IPS-20b (cell line): ENCODE measurements at regions not wholly inside any gene's neighbourhood (a gene's known extent, or its start where the extent isn't known, plus 50 kb on each side); places are given as distances from the start of the nearest gene placed in this dataset.

Experiments
- H3K27ac ChIP-seq: one replicate; pipeline ENCODE4 v1.5.1; 2013; ENCODE audit warnings: low read length
- H3K27me3 ChIP-seq: 2 replicates; pipeline ENCODE4 v1.6.1; 2013; ENCODE audit warnings: mild to moderate bottlenecking, low read length, inconsistent platforms; ENCODE audit not compliant: insufficient read depth
- H3K36me3 ChIP-seq: 2 replicates; pipeline ENCODE4 v1.6.1; 2013; ENCODE audit warnings: low read depth, mild to moderate bottlenecking, inconsistent platforms, low read length, moderate library complexity; ENCODE audit not compliant: insufficient read depth
- H3K4me1 ChIP-seq: 2 replicates; pipeline ENCODE4 v1.6.1; 2013; ENCODE audit warnings: mild to moderate bottlenecking, control low read depth, inconsistent platforms, low read length, moderate library complexity; ENCODE audit not compliant: insufficient read depth
- H3K4me3 ChIP-seq: 2 replicates; pipeline ENCODE4 v1.5.1; 2013; ENCODE audit warnings: mild to moderate bottlenecking, low read length, inconsistent platforms
- H3K9ac ChIP-seq: 2 replicates; pipeline ENCODE4 v1.6.1; 2013; ENCODE audit warnings: low read depth, mild to moderate bottlenecking, inconsistent platforms, low read length, moderate library complexity
- H3K9me3 ChIP-seq: 2 replicates; pipeline ENCODE4 v1.6.1; 2013; ENCODE audit warnings: mild to moderate bottlenecking, low read depth, low read length, inconsistent platforms; ENCODE audit not compliant: insufficient read depth

GRCh38 chr5:10839916-10840599, 79.0 kb upstream of the DAP start:
- H3K4me3 ChIP-seq: no peak overlapping the region
- H3K27ac ChIP-seq: no peak overlapping the region
- H3K4me1 ChIP-seq: no peaks in the 10 kb centered on the region
- H3K27me3 ChIP-seq: no peaks in the 10 kb centered on the region
- H3K9ac ChIP-seq: no peak overlapping the region
- no peaks in the 10 kb centered on the region for H3K9me3 ChIP-seq
- H3K36me3 ChIP-seq: no peaks in the 10 kb centered on the region

GRCh38 chr5:10839118-10839517, 78.1 kb upstream of the DAP start:
- no peaks in the 10 kb centered on the region for H3K27me3 ChIP-seq
- no peak overlapping the region for H3K4me3 ChIP-seq
- no peak overlapping the region for H3K27ac ChIP-seq
- no peaks in the 10 kb centered on the region for H3K9me3 ChIP-seq
- no peaks in the 10 kb centered on the region for H3K4me1 ChIP-seq
- no peaks in the 10 kb centered on the region for H3K36me3 ChIP-seq
- no peak overlapping the region for H3K9ac ChIP-seq

- Histone ChIP-seq H3K27me3 (no peaks in the 10 kb centered on the region), H3K9me3 (no peaks in the 10 kb centered on the region), H3K9ac (no peak overlapping the region), H3K4me3 (no peak overlapping the region), H3K4me1 (no peaks in the 10 kb centered on the region), H3K36me3 (no peaks in the 10 kb centered on the region), H3K27ac (no peak overlapping the region)
These were observed 77.0 kb upstream of the DAP start for GRCh38 chr5:10838038-10838437.

GRCh38 chr5:10836986-10837385, 76.0 kb upstream of the DAP start:
- Histone ChIP-seq H3K9ac (no peak overlapping the region), H3K27me3 (no peaks in the 10 kb centered on the region), H3K9me3 (no peaks in the 10 kb centered on the region), H3K4me3 (no peak overlapping the region), H3K27ac (no peak overlapping the region), H3K36me3 (no peaks in the 10 kb centered on the region), H3K4me1 (no peaks in the 10 kb centered on the region)

- Histone ChIP-seq H3K27me3 (no peaks in the 10 kb centered on the region), H3K9me3 (no peaks in the 10 kb centered on the region), H3K4me3 (no peak overlapping the region), H3K36me3 (no peaks in the 10 kb centered on the region), H3K9ac (no peak overlapping the region), H3K4me1 (no peaks in the 10 kb centered on the region), H3K27ac (no peak overlapping the region)
These were observed 73.7 kb upstream of the DAP start for GRCh38 chr5:10834695-10835094.

- Histone ChIP-seq H3K4me3 (no peak overlapping the region), H3K9me3 (no peaks in the 10 kb centered on the region), H3K27me3 (no peaks in the 10 kb centered on the region), H3K4me1 (no peaks in the 10 kb centered on the region), H3K9ac (no peak overlapping the region), H3K36me3 (no peaks in the 10 kb centered on the region), H3K27ac (no peak overlapping the region)
These were observed 72.0 kb upstream of the DAP start for GRCh38 chr5:10832987-10833386.

GRCh38 chr5:10832421-10832820, 71.4 kb upstream of the DAP start:
- Histone ChIP-seq H3K4me3 (no peak overlapping the region), H3K36me3 (no peaks in the 10 kb centered on the region), H3K9me3 (no peaks in the 10 kb centered on the region), H3K27me3 (no peaks in the 10 kb centered on the region), H3K4me1 (no peaks in the 10 kb centered on the region), H3K27ac (no peak overlapping the region), H3K9ac (no peak overlapping the region)

- Histone ChIP-seq H3K4me1 (no peaks in the 10 kb centered on the region), H3K4me3 (no peak overlapping the region), H3K27ac (no peak overlapping the region), H3K9me3 (no peaks in the 10 kb centered on the region), H3K36me3 (no peaks in the 10 kb centered on the region), H3K9ac (no peak overlapping the region), H3K27me3 (no peaks in the 10 kb centered on the region)
These were observed 70.4 kb upstream of the DAP start for GRCh38 chr5:10831419-10831818.

GRCh38 chr5:10828241-10828640, 67.2 kb upstream of the DAP start:
- H3K36me3 ChIP-seq: no peaks in the 10 kb centered on the region
- no peak overlapping the region for H3K4me3 ChIP-seq
- no peak overlapping the region for H3K27ac ChIP-seq
- no peaks in the 10 kb centered on the region for H3K9me3 ChIP-seq
- H3K27me3 ChIP-seq: no peaks in the 10 kb centered on the region
- H3K4me1 ChIP-seq: no peaks in the 10 kb centered on the region
- H3K9ac ChIP-seq: no peak overlapping the region

- Histone ChIP-seq H3K9ac (no peak overlapping the region), H3K27ac (no peak overlapping the region), H3K4me1 (no peaks in the 10 kb centered on the region), H3K27me3 (no peaks in the 10 kb centered on the region), H3K4me3 (no peak overlapping the region), H3K9me3 (no peaks in the 10 kb centered on the region), H3K36me3 (no peaks in the 10 kb centered on the region)
These were observed 66.5 kb upstream of the DAP start for GRCh38 chr5:10827571-10827970.

GRCh38 chr5:10826971-10827370, 65.9 kb upstream of the DAP start:
- Histone ChIP-seq H3K9ac (no peak overlapping the region), H3K27me3 (no peaks in the 10 kb centered on the region), H3K4me1 (no peaks in the 10 kb centered on the region), H3K9me3 (no peaks in the 10 kb centered on the region), H3K27ac (no peak overlapping the region), H3K36me3 (no peaks in the 10 kb centered on the region), H3K4me3 (no peak overlapping the region)

- Histone ChIP-seq H3K9ac (no peak overlapping the region), H3K4me3 (no peak overlapping the region), H3K36me3 (no peaks in the 10 kb centered on the region), H3K27ac (no peak overlapping the region), H3K9me3 (no peaks in the 10 kb centered on the region), H3K27me3 (no peaks in the 10 kb centered on the region), H3K4me1 (no peaks in the 10 kb centered on the region)
These were observed 65.0 kb upstream of the DAP start for GRCh38 chr5:10825897-10826644.
